Liver (tissue), 7 donors: ENCODE measurements at regions not wholly inside any gene's neighbourhood (a gene's known extent, or its start where the extent isn't known, plus 50 kb on each side); places are given as distances from the start of the nearest gene placed in this dataset.
"Not testable (repeated sequence)": the region's sequence is repeated elsewhere in the genome, so short reads cannot be mapped to it uniquely, and the experiment has no call there.

Source experiments
- DNase-seq: peaks from one replicate; pipeline ENCODE4 v3.0.0-alpha.2; 2017; ENCODE audit warnings: low spot score
- H3K27ac ChIP-seq, 2 donors: one replicate each; pipeline ENCODE4 v1.7.0; 2013; ENCODE audit warnings: inconsistent platforms in 2 of 2, low read length in 2 of 2, control low read depth in 1 of 2, low read depth in 1 of 2, mild to moderate bottlenecking in 1 of 2
- H3K27me3 ChIP-seq, 4 donors: one replicate each; pipeline versions ENCODE4 v1.6.1 to v1.7.0; 2013; ENCODE audit warnings: low read length in 3 of 4, inconsistent platforms in 1 of 4, mild to moderate bottlenecking in 1 of 4, moderate library complexity in 1 of 4; ENCODE audit not compliant: control insufficient read depth in 4 of 4, insufficient read depth in 4 of 4
- H3K36me3 ChIP-seq, 4 donors: one replicate each; pipeline versions ENCODE4 v1.6.1 to v1.7.0; 2013; ENCODE audit warnings: low read length in 3 of 4, mild to moderate bottlenecking in 3 of 4, low read depth in 1 of 4, moderate library complexity in 1 of 4; ENCODE audit not compliant: control insufficient read depth in 4 of 4, insufficient read depth in 3 of 4
- H3K4me1 ChIP-seq, 4 donors: one replicate each; pipeline versions ENCODE4 v1.6.1 to v1.7.0; 2013; ENCODE audit warnings: low read length in 3 of 4, mild to moderate bottlenecking in 3 of 4, moderate library complexity in 1 of 4; ENCODE audit not compliant: control insufficient read depth in 4 of 4, insufficient read depth in 4 of 4
- H3K4me3 ChIP-seq, 3 donors: one replicate each; pipeline versions ENCODE4 v1.6.1 to v1.7.0; 2013; ENCODE audit warnings: low read length in 3 of 3, control low read depth in 1 of 3, low read depth in 1 of 3, mild to moderate bottlenecking in 1 of 3
- H3K9ac ChIP-seq, 2 donors: one replicate each; pipeline ENCODE4 v1.7.0; 2013; ENCODE audit warnings: low read length in 2 of 2, mild to moderate bottlenecking in 2 of 2, moderate library complexity in 2 of 2, control low read depth in 1 of 2, low read depth in 1 of 2
- H3K9me3 ChIP-seq, 4 donors: one replicate each; pipeline versions ENCODE4 v1.6.1 to v1.7.0; 2013; ENCODE audit warnings: low read length in 3 of 4; ENCODE audit not compliant: control insufficient read depth in 4 of 4
- GABPA ChIP-seq, 2 donors: IDR thresholded peaks in 1 of 2; conservative IDR thresholded peaks in 1 of 2; 2 replicates each; pipeline ENCODE4 v1.6.1; 2016; ENCODE audit warnings: antibody characterized with exemption in 2 of 2, mild to moderate bottlenecking in 1 of 2, moderate library complexity in 1 of 2
- HNF4A ChIP-seq, 2 donors: conservative IDR thresholded peaks; 2 replicates each; pipeline ENCODE4 v1.6.1; 2016; ENCODE audit warnings: antibody characterized with exemption in 2 of 2, mild to moderate bottlenecking in 2 of 2
- JUND ChIP-seq, 2 donors: IDR thresholded peaks; 2 replicates each; pipeline ENCODE4 v1.6.1; 2016; ENCODE audit warnings: antibody characterized with exemption in 2 of 2
- RAD21 ChIP-seq, 2 donors: IDR thresholded peaks; 2 replicates each; pipeline ENCODE4 v1.6.1; 2016; ENCODE audit warnings: antibody characterized with exemption in 2 of 2, mild to moderate bottlenecking in 2 of 2
- SP1 ChIP-seq: IDR thresholded peaks from 2 replicates; pipeline ENCODE4 v1.6.1; 2018; ENCODE audit warnings: antibody characterized with exemption, mild to moderate bottlenecking
- TAF1 ChIP-seq: conservative IDR thresholded peaks from 2 replicates; pipeline ENCODE4 v1.6.1; 2016; ENCODE audit warnings: antibody characterized with exemption, mild to moderate bottlenecking
- WGBS: extraction: QIAGEN DNeasy Blood & Tissue Kit; methylation state at CpG from one replicate; pipeline ENCODE4 v1.1.7; 2013; 5-methylcytosine and 5-hydroxymethylcytosine counted together
- TF ChIP-seq, protein P1 (sequence below): IDR thresholded peaks from 2 replicates; pipeline ENCODE4 v1.6.1; 2016; ENCODE audit warnings: antibody characterized with exemption, mild to moderate bottlenecking
- TF ChIP-seq, protein P2 (sequence below): IDR thresholded peaks from 2 replicates; pipeline ENCODE4 v1.6.1; 2016; ENCODE audit warnings: antibody characterized with exemption
- TF ChIP-seq, protein P3 (sequence below): IDR thresholded peaks from 2 replicates; pipeline ENCODE4 v1.6.1; 2016; ENCODE audit warnings: antibody characterized with exemption
- TF ChIP-seq, protein P4 (sequence below): IDR thresholded peaks from 2 replicates; pipeline ENCODE4 v1.6.1; 2016; ENCODE audit warnings: antibody characterized with exemption
- donor health status: healthy.
- donor health status: healthy.
- donor health status: healthy.
- donor health status: healthy.

- Histone ChIP-seq H3K36me3 (no peaks in the 10 kb centered on the region), H3K9me3 (no peaks in the 10 kb centered on the region), H3K4me1 (no peaks in the 10 kb centered on the region), H3K27me3 (no peaks in the 10 kb centered on the region), H3K27ac (no peak overlapping the region), H3K9ac (no peak overlapping the region), H3K4me3 (no peak overlapping the region)
- no peak for DNase-seq
- WGBS = 88% methylated on average over 11 of the region's 11 CpGs
- TF ChIP-seq, protein P1, sequence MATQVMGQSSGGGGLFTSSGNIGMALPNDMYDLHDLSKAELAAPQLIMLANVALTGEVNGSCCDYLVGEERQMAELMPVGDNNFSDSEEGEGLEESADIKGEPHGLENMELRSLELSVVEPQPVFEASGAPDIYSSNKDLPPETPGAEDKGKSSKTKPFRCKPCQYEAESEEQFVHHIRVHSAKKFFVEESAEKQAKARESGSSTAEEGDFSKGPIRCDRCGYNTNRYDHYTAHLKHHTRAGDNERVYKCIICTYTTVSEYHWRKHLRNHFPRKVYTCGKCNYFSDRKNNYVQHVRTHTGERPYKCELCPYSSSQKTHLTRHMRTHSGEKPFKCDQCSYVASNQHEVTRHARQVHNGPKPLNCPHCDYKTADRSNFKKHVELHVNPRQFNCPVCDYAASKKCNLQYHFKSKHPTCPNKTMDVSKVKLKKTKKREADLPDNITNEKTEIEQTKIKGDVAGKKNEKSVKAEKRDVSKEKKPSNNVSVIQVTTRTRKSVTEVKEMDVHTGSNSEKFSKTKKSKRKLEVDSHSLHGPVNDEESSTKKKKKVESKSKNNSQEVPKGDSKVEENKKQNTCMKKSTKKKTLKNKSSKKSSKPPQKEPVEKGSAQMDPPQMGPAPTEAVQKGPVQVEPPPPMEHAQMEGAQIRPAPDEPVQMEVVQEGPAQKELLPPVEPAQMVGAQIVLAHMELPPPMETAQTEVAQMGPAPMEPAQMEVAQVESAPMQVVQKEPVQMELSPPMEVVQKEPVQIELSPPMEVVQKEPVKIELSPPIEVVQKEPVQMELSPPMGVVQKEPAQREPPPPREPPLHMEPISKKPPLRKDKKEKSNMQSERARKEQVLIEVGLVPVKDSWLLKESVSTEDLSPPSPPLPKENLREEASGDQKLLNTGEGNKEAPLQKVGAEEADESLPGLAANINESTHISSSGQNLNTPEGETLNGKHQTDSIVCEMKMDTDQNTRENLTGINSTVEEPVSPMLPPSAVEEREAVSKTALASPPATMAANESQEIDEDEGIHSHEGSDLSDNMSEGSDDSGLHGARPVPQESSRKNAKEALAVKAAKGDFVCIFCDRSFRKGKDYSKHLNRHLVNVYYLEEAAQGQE = no peak
Measured at GRCh38 chr12:124160097-124160756, 134.7 kb upstream of the RFLNA start.

GRCh38 chr12:124161402-124161801 is 133.5 kb upstream of the RFLNA start:
- H3K9me3 ChIP-seq, H3K4me3 ChIP-seq, DNase-seq, H3K27ac ChIP-seq, H3K4me1 ChIP-seq, H3K9ac ChIP-seq, H3K27me3 ChIP-seq, H3K36me3 ChIP-seq: not testable (repeated sequence)
- 86% methylated on average over 9 of the region's 9 CpGs for WGBS

- TF ChIP-seq RAD21 (IDR thresholded peaks at IDR 0.05) (peak in 1 of 2 donors; percentile 17), SP1 (no peak)
- Histone ChIP-seq H3K9me3 (no peaks in the 10 kb centered on the region), H3K9ac (no peak overlapping the region), H3K27me3 (no peaks in the 10 kb centered on the region), H3K36me3 (no peaks in the 10 kb centered on the region), H3K27ac (no peak overlapping the region), H3K4me1 (no peaks in the 10 kb centered on the region), H3K4me3 (no peak overlapping the region)
- DNase-seq = no peak
- 90% methylated on average over 6 of the region's 6 CpGs for WGBS
Measured at GRCh38 chr12:124162151-124163110, 132.5 kb upstream of the RFLNA start.

DNA sequence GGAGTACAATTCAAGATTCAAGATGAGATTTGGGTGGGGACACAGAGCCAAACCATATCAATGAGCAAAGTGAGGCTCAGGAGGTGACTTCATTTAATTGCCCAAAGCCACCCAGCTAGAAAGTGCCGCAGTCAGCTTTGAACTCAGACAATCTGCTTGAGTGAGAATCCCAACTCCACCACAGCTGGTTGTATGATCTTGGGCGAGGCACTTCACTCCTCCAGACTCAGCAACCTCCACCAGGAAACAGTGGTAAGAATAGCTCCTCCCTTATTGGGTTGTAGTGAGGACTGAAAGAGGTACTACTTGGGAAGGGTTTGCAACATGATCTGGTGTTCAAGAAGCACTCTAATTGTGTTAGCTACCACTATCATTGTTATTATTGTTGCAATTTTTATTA is 129.2 kb upstream of the RFLNA start:
- no peaks in the 10 kb centered on the region for H3K27me3 ChIP-seq
- no peaks in the 10 kb centered on the region for H3K4me1 ChIP-seq
- no peak overlapping the region for H3K4me3 ChIP-seq
- no peak overlapping the region for H3K27ac ChIP-seq
- no peak overlapping the region for H3K9ac ChIP-seq
- no peak for DNase-seq
- WGBS = 89% methylated on average over 2 of the region's 2 CpGs
- no peaks in the 10 kb centered on the region for H3K9me3 ChIP-seq
- no peaks in the 10 kb centered on the region for H3K36me3 ChIP-seq
- TF ChIP-seq, protein P1 = no peak
- TF ChIP-seq, protein P2, sequence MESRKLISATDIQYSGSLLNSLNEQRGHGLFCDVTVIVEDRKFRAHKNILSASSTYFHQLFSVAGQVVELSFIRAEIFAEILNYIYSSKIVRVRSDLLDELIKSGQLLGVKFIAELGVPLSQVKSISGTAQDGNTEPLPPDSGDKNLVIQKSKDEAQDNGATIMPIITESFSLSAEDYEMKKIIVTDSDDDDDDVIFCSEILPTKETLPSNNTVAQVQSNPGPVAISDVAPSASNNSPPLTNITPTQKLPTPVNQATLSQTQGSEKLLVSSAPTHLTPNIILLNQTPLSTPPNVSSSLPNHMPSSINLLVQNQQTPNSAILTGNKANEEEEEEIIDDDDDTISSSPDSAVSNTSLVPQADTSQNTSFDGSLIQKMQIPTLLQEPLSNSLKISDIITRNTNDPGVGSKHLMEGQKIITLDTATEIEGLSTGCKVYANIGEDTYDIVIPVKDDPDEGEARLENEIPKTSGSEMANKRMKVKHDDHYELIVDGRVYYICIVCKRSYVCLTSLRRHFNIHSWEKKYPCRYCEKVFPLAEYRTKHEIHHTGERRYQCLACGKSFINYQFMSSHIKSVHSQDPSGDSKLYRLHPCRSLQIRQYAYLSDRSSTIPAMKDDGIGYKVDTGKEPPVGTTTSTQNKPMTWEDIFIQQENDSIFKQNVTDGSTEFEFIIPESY = no peak
- TF ChIP-seq HNF4A (conservative IDR thresholded peaks at IDR 0.05) (no peak), RAD21 (IDR thresholded peaks at IDR 0.05) (no peak), JUND (IDR thresholded peaks at IDR 0.05) (no peak), GABPA (IDR thresholded peaks at IDR 0.05 in 1 of 2, conservative IDR thresholded peaks at IDR 0.05 in 1 of 2) (no peak), TAF1 (no peak)
- TF ChIP-seq, protein P3, sequence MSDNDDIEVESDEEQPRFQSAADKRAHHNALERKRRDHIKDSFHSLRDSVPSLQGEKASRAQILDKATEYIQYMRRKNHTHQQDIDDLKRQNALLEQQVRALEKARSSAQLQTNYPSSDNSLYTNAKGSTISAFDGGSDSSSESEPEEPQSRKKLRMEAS = no peak
- TF ChIP-seq, protein P4, sequence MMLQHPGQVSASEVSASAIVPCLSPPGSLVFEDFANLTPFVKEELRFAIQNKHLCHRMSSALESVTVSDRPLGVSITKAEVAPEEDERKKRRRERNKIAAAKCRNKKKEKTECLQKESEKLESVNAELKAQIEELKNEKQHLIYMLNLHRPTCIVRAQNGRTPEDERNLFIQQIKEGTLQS = no peak
